H9 (cell line): ENCODE measurements at regions not wholly inside any gene's neighbourhood (a gene's known extent, or its start where the extent isn't known, plus 50 kb on each side); places are given as distances from the start of the nearest gene placed in this dataset.

Source experiments
- DNase-seq: peaks from one replicate; pipeline ENCODE4 v3.0.0-alpha.2; 2017
- H2AFZ ChIP-seq: one replicate; pipeline ENCODE4 v1.6.1; 2013; ENCODE audit warnings: mild to moderate bottlenecking, low read length, control low read depth, moderate library complexity
- H2AK5ac ChIP-seq: 2 replicates; pipeline ENCODE4 v1.6.1; 2013; ENCODE audit warnings: low read length, control low read depth, mixed read lengths; ENCODE audit not compliant: insufficient read length
- H2BK120ac ChIP-seq: one replicate; pipeline ENCODE4 v1.6.1; 2013; ENCODE audit warnings: low read depth, mild to moderate bottlenecking, low read length, control low read depth, inconsistent platforms; ENCODE audit not compliant: poor library complexity, severe bottlenecking
- H2BK12ac ChIP-seq: 2 replicates; pipeline ENCODE4 v1.6.1; 2013; ENCODE audit warnings: low read length, control low read depth, mixed read lengths, low read depth; ENCODE audit not compliant: insufficient read length
- H2BK15ac ChIP-seq: 2 replicates; pipeline ENCODE4 v1.6.1; 2013; ENCODE audit warnings: low read depth, low read length, control low read depth
- H2BK20ac ChIP-seq: one replicate; pipeline ENCODE4 v1.6.1; 2013; ENCODE audit warnings: low read depth, mild to moderate bottlenecking, low read length, control low read depth, inconsistent platforms; ENCODE audit not compliant: poor library complexity, severe bottlenecking
- H2BK5ac ChIP-seq: 2 replicates; pipeline ENCODE4 v1.6.1; 2013; ENCODE audit warnings: low read length, control low read depth, mixed read lengths; ENCODE audit not compliant: insufficient read length
- H3K14ac ChIP-seq: 2 replicates; pipeline ENCODE4 v1.6.1; 2013; ENCODE audit warnings: low read length, control low read depth; ENCODE audit not compliant: insufficient read depth
- H3K18ac ChIP-seq: 2 replicates; pipeline ENCODE4 v1.6.1; 2013; ENCODE audit warnings: low read depth, mild to moderate bottlenecking, mixed read lengths, low read length, control low read depth; ENCODE audit not compliant: insufficient read length
- H3K23ac ChIP-seq: 2 replicates; pipeline ENCODE4 v1.6.1; 2013; ENCODE audit warnings: low read length, control low read depth, mixed read lengths, low read depth; ENCODE audit not compliant: insufficient read length
- H3K23me2 ChIP-seq: 2 replicates; pipeline ENCODE4 v1.6.1; 2013; ENCODE audit warnings: low read depth, mild to moderate bottlenecking, mixed read lengths, low read length, control low read depth; ENCODE audit not compliant: insufficient read length, poor library complexity, severe bottlenecking
- H3K27ac ChIP-seq: 2 replicates; pipeline ENCODE4 v1.5.1; 2013; ENCODE audit warnings: low read length, control low read depth, mixed read lengths, low read depth; ENCODE audit not compliant: insufficient read length
- H3K27me3 ChIP-seq: 2 replicates; pipeline ENCODE4 v1.6.1; 2013; ENCODE audit warnings: low read length, control low read depth, inconsistent platforms; ENCODE audit not compliant: insufficient read depth
- H3K4ac ChIP-seq: 2 replicates; pipeline ENCODE4 v1.6.1; 2013; ENCODE audit warnings: low read depth, mild to moderate bottlenecking, control low read depth, inconsistent platforms, low read length, moderate library complexity
- H3K4me1 ChIP-seq: 2 replicates; pipeline ENCODE4 v1.6.1; 2013; ENCODE audit warnings: low read length, control low read depth, inconsistent platforms; ENCODE audit not compliant: insufficient read depth
- H3K4me2 ChIP-seq: 2 replicates; pipeline ENCODE4 v1.6.1; 2013; ENCODE audit warnings: low read length, control low read depth, mixed read lengths; ENCODE audit not compliant: insufficient read length, insufficient read depth
- H3K56ac ChIP-seq: 2 replicates; pipeline ENCODE4 v1.6.1; 2013; ENCODE audit warnings: low read depth, mild to moderate bottlenecking, mixed read lengths, low read length, control low read depth; ENCODE audit not compliant: insufficient read length
- H3K79me1 ChIP-seq: 2 replicates; pipeline ENCODE4 v1.6.1; 2013; ENCODE audit warnings: low read depth, mild to moderate bottlenecking, moderate library complexity, low read length, control low read depth, inconsistent platforms; ENCODE audit not compliant: insufficient read depth, poor library complexity, severe bottlenecking
- H3K79me2 ChIP-seq: 2 replicates; pipeline ENCODE4 v1.6.1; 2013; ENCODE audit warnings: low read length, control low read depth, inconsistent platforms; ENCODE audit not compliant: insufficient read depth
- H3K9ac ChIP-seq: 2 replicates; pipeline ENCODE4 v1.6.1; 2013; ENCODE audit warnings: low read length, control low read depth, mixed read lengths; ENCODE audit not compliant: insufficient read length; ENCODE audit errors: extremely low read depth
- H3K9me3 ChIP-seq: one replicate; pipeline ENCODE4 v1.6.1; 2013; ENCODE audit warnings: low read depth, low read length, inconsistent platforms; ENCODE audit not compliant: control insufficient read depth
- H3T11ph ChIP-seq: one replicate; pipeline ENCODE4 v1.6.1; 2013; ENCODE audit warnings: mild to moderate bottlenecking, low read length, control low read depth, inconsistent platforms
- H4K20me1 ChIP-seq: one replicate; pipeline ENCODE4 v1.6.1; 2013; ENCODE audit not compliant: control insufficient read depth, insufficient read length, insufficient read depth
- H4K5ac ChIP-seq: 2 replicates; pipeline ENCODE4 v1.6.1; 2013; ENCODE audit warnings: low read depth, mild to moderate bottlenecking, mixed read lengths, low read length, control low read depth; ENCODE audit not compliant: insufficient read length
- H4K8ac ChIP-seq: replicated peaks from 2 replicates; pipeline ENCODE4 v1.6.1; 2013; ENCODE audit warnings: low read length, control low read depth, mixed read lengths, low read depth; ENCODE audit not compliant: insufficient read length
- H4K91ac ChIP-seq: 2 replicates; pipeline ENCODE4 v1.6.1; 2013; ENCODE audit warnings: low read depth, mild to moderate bottlenecking, moderate library complexity, mixed read lengths, low read length, control low read depth; ENCODE audit not compliant: insufficient read length
- H3K27ac Mint-ChIP-seq, 3 experiments: 2 replicates in 2 of 3; 3 replicates in 1 of 3; pipeline ENCODE4 v1.8.0; 2020 to 2021; ENCODE audit warnings: mixed read lengths in 3 of 3, mild to moderate bottlenecking in 1 of 3, moderate library complexity in 1 of 3
- H3K27me3 Mint-ChIP-seq: 2 replicates; pipeline ENCODE4 v1.8.0; 2021; ENCODE audit warnings: low read depth, mild to moderate bottlenecking, moderate library complexity, mixed read lengths
- H3K36me3 Mint-ChIP-seq, 3 experiments: 2 replicates in 2 of 3; 3 replicates in 1 of 3; pipeline ENCODE4 v1.8.0; 2020 to 2021; ENCODE audit warnings: low read depth in 3 of 3, mixed read lengths in 3 of 3; ENCODE audit not compliant: insufficient read depth in 1 of 3
- H3K4me1 Mint-ChIP-seq, 2 experiments: 2 replicates each; pipeline ENCODE4 v1.8.0; 2020; ENCODE audit warnings: mixed read lengths in 2 of 2
- H3K4me3 Mint-ChIP-seq, 2 experiments: 2 replicates in 1 of 2; 3 replicates in 1 of 2; pipeline ENCODE4 v1.8.0; 2020 to 2021; ENCODE audit warnings: mild to moderate bottlenecking in 2 of 2, mixed read lengths in 2 of 2, moderate library complexity in 1 of 2
- H3K9me3 Mint-ChIP-seq, 2 experiments: 2 replicates in 1 of 2; 3 replicates in 1 of 2; pipeline ENCODE4 v1.8.0; 2020; ENCODE audit warnings: mild to moderate bottlenecking in 2 of 2, mixed read lengths in 2 of 2, moderate library complexity in 1 of 2
- TF ChIP-seq, protein P1 (sequence below): fragments of 200-600 bp; sonication (generic); conservative IDR thresholded peaks from 3 replicates; pipeline ENCODE4 v1.8.0; 2021; ENCODE audit warnings: antibody characterized with exemption, mild to moderate bottlenecking

DNA sequence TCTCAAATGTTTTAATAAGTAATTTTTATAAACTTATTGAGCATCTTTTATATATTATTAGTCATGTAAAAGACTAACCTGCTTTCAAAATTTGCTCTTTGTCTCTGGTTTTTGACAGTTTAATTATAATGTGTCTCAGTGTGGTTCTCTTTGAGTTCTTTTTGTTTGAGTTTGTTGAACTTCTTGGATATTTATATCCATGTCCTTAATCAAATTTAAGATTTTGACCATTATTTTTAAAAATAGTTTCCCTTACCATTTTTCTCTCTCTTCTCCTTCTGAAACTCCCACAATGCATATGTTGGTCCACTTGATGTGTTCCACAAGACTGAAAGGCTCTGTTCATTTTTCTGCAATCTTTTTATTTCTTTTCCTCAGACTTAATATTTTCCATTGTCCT, 366.1 kb upstream of the GOLIM4 start:
- H2BK20ac ChIP-seq, result no peak overlapping the region
- TF ChIP-seq, protein P1, sequence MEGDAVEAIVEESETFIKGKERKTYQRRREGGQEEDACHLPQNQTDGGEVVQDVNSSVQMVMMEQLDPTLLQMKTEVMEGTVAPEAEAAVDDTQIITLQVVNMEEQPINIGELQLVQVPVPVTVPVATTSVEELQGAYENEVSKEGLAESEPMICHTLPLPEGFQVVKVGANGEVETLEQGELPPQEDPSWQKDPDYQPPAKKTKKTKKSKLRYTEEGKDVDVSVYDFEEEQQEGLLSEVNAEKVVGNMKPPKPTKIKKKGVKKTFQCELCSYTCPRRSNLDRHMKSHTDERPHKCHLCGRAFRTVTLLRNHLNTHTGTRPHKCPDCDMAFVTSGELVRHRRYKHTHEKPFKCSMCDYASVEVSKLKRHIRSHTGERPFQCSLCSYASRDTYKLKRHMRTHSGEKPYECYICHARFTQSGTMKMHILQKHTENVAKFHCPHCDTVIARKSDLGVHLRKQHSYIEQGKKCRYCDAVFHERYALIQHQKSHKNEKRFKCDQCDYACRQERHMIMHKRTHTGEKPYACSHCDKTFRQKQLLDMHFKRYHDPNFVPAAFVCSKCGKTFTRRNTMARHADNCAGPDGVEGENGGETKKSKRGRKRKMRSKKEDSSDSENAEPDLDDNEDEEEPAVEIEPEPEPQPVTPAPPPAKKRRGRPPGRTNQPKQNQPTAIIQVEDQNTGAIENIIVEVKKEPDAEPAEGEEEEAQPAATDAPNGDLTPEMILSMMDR, result no peak
- no peak overlapping the region for H2BK5ac ChIP-seq
- no peak overlapping the region for H3K4me2 ChIP-seq
- no peaks in the 10 kb centered on the region for H4K20me1 ChIP-seq
- no peak overlapping the region for H3K27ac ChIP-seq
- Mint-ChIP-seq H3K9me3 (peaks cover 21 to 25% of the 10 kb centered on the region in 2 experiments), H3K4me1 (peaks cover 13 to 14% of the 10 kb centered on the region in 2 experiments), H3K4me3 (no peak overlapping the region), H3K36me3 (peaks cover 0 to 42% (median 17%) of the 10 kb centered on the region in 3 experiments; a peak in 6 of 7 replicates), H3K27me3 (no peaks in the 10 kb centered on the region), H3K27ac (no peak overlapping the region)
- no peak overlapping the region for H3K23ac ChIP-seq
- H3K4me1 ChIP-seq, result no peaks in the 10 kb centered on the region
- no peak overlapping the region for H3T11ph ChIP-seq
- no peak overlapping the region for H2BK12ac ChIP-seq
- no peak overlapping the region for H3K4ac ChIP-seq
- H4K8ac ChIP-seq, result no peak overlapping the region
- no peak for DNase-seq
- H3K79me1 ChIP-seq, result no peaks in the 10 kb centered on the region
- H3K23me2 ChIP-seq, result no peaks in the 10 kb centered on the region
- H3K27me3 ChIP-seq, result no peaks in the 10 kb centered on the region
- no peak overlapping the region for H3K14ac ChIP-seq
- H4K5ac ChIP-seq, result no peak overlapping the region
- no peaks in the 10 kb centered on the region for H3K9me3 ChIP-seq
- H2AFZ ChIP-seq, result no peak overlapping the region
- H2BK120ac ChIP-seq, result no peak overlapping the region
- H3K18ac ChIP-seq, result no peak overlapping the region
- no peak overlapping the region for H3K56ac ChIP-seq
- H4K91ac ChIP-seq, result no peak overlapping the region
- H2AK5ac ChIP-seq, result no peak overlapping the region
- no peak overlapping the region for H3K9ac ChIP-seq
- no peak overlapping the region for H2BK15ac ChIP-seq
- H3K79me2 ChIP-seq, result no peaks in the 10 kb centered on the region
